K562 (cell line): ENCODE measurements at regions not wholly inside any gene's neighbourhood (a gene's known extent, or its start where the extent isn't known, plus 50 kb on each side); places are given as distances from the start of the nearest gene placed in this dataset.

Experiments
- ATAC-seq: fragments of 200-7000 bp; cut with Tn5 transposase; 3 replicates; pipeline ENCODE4 v1.9.1; 2020; ENCODE audit warnings: moderate library complexity
- BruUV-seq: library from RNA; stranded (reverse); fragments of 400-500 nt; replicated peaks from 2 replicates; lab custom pipeline; 2021; lab: Mats Ljungman, UMichigan
- CTCF ChIA-PET: fragments of 300-600 bp; formaldehyde crosslinking; extraction: SDS; loops from one replicate; lab custom pipeline; 2021; ENCODE audit warnings: low intra/inter-chr PET ratio; lab: Yijun Ruan, JAX
- POLR2A ChIA-PET: fragments of 300-600, 350-650 bp; sonication (Branson Sonifier 250); formaldehyde crosslinking; extraction: SDS; loops from one replicate; lab custom pipeline; 2021; ENCODE audit warnings: antibody characterized with exemption, inconsistent platforms; lab: Yijun Ruan, JAX
- DNase-seq, 4 experiments: peaks; one replicate each; pipeline versions ENCODE4 v3.0.0 to v3.0.0-alpha.2; 2011 to 2018; ENCODE audit warnings: low spot score in 3 of 4, mixed read lengths in 3 of 4; ENCODE audit errors: extremely low read depth in 1 of 4
- FAIRE-seq: peaks from 2 replicates; lab custom pipeline; 2011; peaks lifted over from hg19 to GRCh38; lab: Jason Lieb, UNC
- H2AFZ ChIP-seq: 2 replicates; pipeline ENCODE4 v1.6.0; 2011; ENCODE audit warnings: low read depth, low read length, control low read depth, inconsistent platforms
- H3K27ac ChIP-seq: fragments of 200-600 bp; 3 replicates; pipeline ENCODE4 v1.8.0; 2011; ENCODE audit warnings: low read depth, mild to moderate bottlenecking, control low read depth, inconsistent platforms, low read length, moderate library complexity, mixed read lengths; ENCODE audit errors: extremely low read depth
- H3K27me3 ChIP-seq, 2 experiments: fragments of 300-600 bp in 1 of 2; 2 replicates in 1 of 2; 3 replicates in 1 of 2; pipeline versions ENCODE4 v1.6.0 to v1.8.0; 2011; ENCODE audit warnings: inconsistent platforms in 2 of 2, low read length in 2 of 2, mild to moderate bottlenecking in 1 of 2, mixed read lengths in 1 of 2, moderate library complexity in 1 of 2; ENCODE audit not compliant: control insufficient read depth in 2 of 2, insufficient read depth in 2 of 2
- H3K36me3 ChIP-seq: fragments of 300-600 bp; 3 replicates; pipeline ENCODE4 v1.8.0; 2011; ENCODE audit warnings: mild to moderate bottlenecking, low read length, inconsistent platforms; ENCODE audit not compliant: control insufficient read depth, insufficient read depth
- H3K4me1 ChIP-seq, 2 experiments: fragments of 200-600 bp in 1 of 2; replicated peaks in 1 of 2; 2 replicates in 1 of 2; 3 replicates in 1 of 2; pipeline versions ENCODE4 v1.5.1 to v1.8.0; 2011; ENCODE audit warnings: inconsistent platforms in 2 of 2, low read length in 2 of 2, mild to moderate bottlenecking in 1 of 2, mixed read lengths in 1 of 2, moderate library complexity in 1 of 2; ENCODE audit not compliant: control insufficient read depth in 2 of 2, insufficient read depth in 2 of 2
- H3K4me2 ChIP-seq: 2 replicates; pipeline ENCODE4 v1.6.1; 2011; ENCODE audit warnings: low read length, control low read depth, inconsistent platforms, mixed read lengths; ENCODE audit not compliant: insufficient read depth
- H3K4me3 ChIP-seq: fragments of 200-600 bp; sonication (generic), shearing (Covaris generic); 2 replicates; pipeline ENCODE4 v1.5.1; 2016; ENCODE audit warnings: control low read depth, inconsistent platforms
- H3K79me2 ChIP-seq: fragments of 200-600 bp; 3 replicates; pipeline ENCODE4 v1.8.0; 2011; ENCODE audit warnings: low read length, inconsistent platforms; ENCODE audit not compliant: control insufficient read depth, insufficient read depth
- H3K9ac ChIP-seq, 2 experiments: 2 replicates each; pipeline versions ENCODE4 v1.6.0 to v1.6.1; 2011; ENCODE audit warnings: low read depth in 2 of 2, low read length in 2 of 2, control low read depth in 1 of 2, inconsistent platforms in 1 of 2, mild to moderate bottlenecking in 1 of 2, mixed read lengths in 1 of 2; ENCODE audit not compliant: insufficient read depth in 1 of 2
- H3K9me1 ChIP-seq: one replicate; pipeline ENCODE4 v1.6.0; 2011; ENCODE audit warnings: inconsistent platforms, mild to moderate bottlenecking, low read length, moderate library complexity; ENCODE audit not compliant: control insufficient read depth, insufficient read depth
- H3K9me3 ChIP-seq: replicated peaks from 2 replicates; pipeline ENCODE4 v1.5.1; 2011; ENCODE audit warnings: low read depth, low read length, inconsistent platforms; ENCODE audit not compliant: control insufficient read depth, insufficient read depth
- H4K20me1 ChIP-seq: replicated peaks from 2 replicates; pipeline ENCODE4 v1.6.1; 2011; ENCODE audit warnings: low read length, inconsistent platforms, mixed read lengths; ENCODE audit not compliant: control insufficient read depth, insufficient read depth
- CEBPZ ChIP-seq: fragments of 150-350 bp; IDR thresholded peaks from 2 replicates; pipeline ENCODE4 v1.6.1; 2014; ENCODE audit warnings: low read depth, mild to moderate bottlenecking, low read length, borderline replicate concordance
- ELK3 ChIP-seq: fragments of 450-650 bp; formaldehyde crosslinking; IDR thresholded peaks from 2 replicates; pipeline ENCODE4 v1.4.0; 2020; ENCODE audit warnings: mild to moderate bottlenecking
- HMG20A ChIP-seq: fragments of 450-650 bp; formaldehyde crosslinking; conservative IDR thresholded peaks from 2 replicates; pipeline ENCODE4 v1.4.0; 2020; ENCODE audit warnings: mild to moderate bottlenecking, mixed read lengths
- HSF4 ChIP-seq: fragments of 250-450 bp; sonication (Bioruptor Pico); IDR thresholded peaks from 2 replicates; pipeline ENCODE4 v2.1.2; 2022; ENCODE audit warnings: mild to moderate bottlenecking, moderate library complexity, borderline replicate concordance
- MCM5 ChIP-seq: fragments of 450-650 bp; IDR thresholded peaks from 2 replicates; pipeline ENCODE4 v1.6.1; 2016; ENCODE audit warnings: low read depth
- MEIS2 ChIP-seq: fragments of 450-650 bp; IDR thresholded peaks from 2 replicates; pipeline ENCODE4 v1.6.1; 2014; ENCODE audit warnings: mild to moderate bottlenecking; ENCODE audit not compliant: partially characterized antibody
- MYC ChIP-seq, 2 experiments: fragments of 250-450 bp in 1 of 2; sonication (Bioruptor Pico) in 1 of 2; IDR thresholded peaks; 2 replicates each; pipeline versions ENCODE4 v1.5.1 to v1.6.1; 2012 to 2021; ENCODE audit warnings: low read depth in 2 of 2, borderline replicate concordance in 1 of 2, improper control_type of control experiment in 1 of 2, low read length in 1 of 2, mild to moderate bottlenecking in 1 of 2, moderate library complexity in 1 of 2
- NR2C1 ChIP-seq, 2 experiments: fragments of 450-650 bp; IDR thresholded peaks; 2 replicates each; pipeline ENCODE4 v1.6.1; 2017; ENCODE audit warnings: mild to moderate bottlenecking in 2 of 2, antibody characterized with exemption in 1 of 2, inconsistent platforms in 1 of 2, missing compliant biosample characterization in 1 of 2, missing genetic modification characterization in 1 of 2
- PHF20 ChIP-seq: fragments of 450-650 bp; IDR thresholded peaks from 2 replicates; pipeline ENCODE4 v1.6.1; 2018; ENCODE audit not compliant: partially characterized antibody
- SMARCA5 ChIP-seq: fragments of 450-650 bp; IDR thresholded peaks from 2 replicates; pipeline ENCODE4 v1.6.1; 2016
- SPI1 ChIP-seq: IDR thresholded peaks from 2 replicates; pipeline ENCODE4 v1.6.1; 2011; ENCODE audit warnings: low read depth, low read length, control low read depth, borderline replicate concordance
- WHSC1 ChIP-seq: IDR thresholded peaks from one replicate; pipeline ENCODE4 v1.6.1; 2012; ENCODE audit warnings: low read length, control low read depth, inconsistent platforms
- ZC3H4 ChIP-seq: sonication (generic); formaldehyde crosslinking; IDR thresholded peaks from 2 replicates; pipeline ENCODE4 v1.9.0; 2021; ENCODE audit warnings: missing genetic modification reagents, borderline replicate concordance
- ZNF124 ChIP-seq: sonication (generic); formaldehyde crosslinking; IDR thresholded peaks from 2 replicates; pipeline ENCODE4 v1.8.1; 2022; ENCODE audit warnings: missing genetic modification reagents
- ZNF146 ChIP-seq: IDR thresholded peaks from one replicate; pipeline ENCODE4 v1.6.1; 2018; ENCODE audit warnings: missing compliant biosample characterization; ENCODE audit not compliant: unreplicated experiment
- WGBS: fragments of 100-300 bp; shearing (Covaris generic); methylation state at CpG from one replicate; pipeline ENCODE4 v1.1.6; 2016; ENCODE audit warnings: low coverage, mixed read lengths; ENCODE audit not compliant: insufficient coverage; ENCODE audit errors: missing lambda C conversion rate; 5-methylcytosine and 5-hydroxymethylcytosine counted together
- in situ Hi-C: fragments of 300-500 bp; cut with MboI; formaldehyde crosslinking; loops from 4 replicates; pipeline ENCODE4 v1.15.0; 2018; ENCODE audit warnings: inconsistent platforms, mixed read lengths
- intact Hi-C: fragments of 100-400 bp; cut with micrococcal nuclease; formaldehyde crosslinking; loops from 2 replicates; pipeline ENCODE4 v1.14.2; 2022
- TF ChIP-seq, protein P1 (sequence below): IDR thresholded peaks from 2 replicates; pipeline ENCODE4 v1.6.1; 2012; ENCODE audit warnings: low read depth, low read length, improper control_type of control experiment, borderline replicate concordance

GRCh38 chr13:81382246-81382645 lies 1041.3 kb upstream of the SPRY2 start:
- WGBS: 10% methylated on average over 1 of the region's 1 CpG
- Histone ChIP-seq H3K79me2 (no peaks in the 10 kb centered on the region), H3K9ac (no peak overlapping the region), H3K9me1 (no peaks in the 10 kb centered on the region), H3K36me3 (no peaks in the 10 kb centered on the region), H4K20me1 (no peaks in the 10 kb centered on the region), H3K27me3 (no peaks in the 10 kb centered on the region), H3K4me3 (no peak overlapping the region), H3K9me3 (no peaks in the 10 kb centered on the region), H2AFZ (no peak overlapping the region), H3K4me1 (no peaks in the 10 kb centered on the region; a peak in 1 of 5 replicates), H3K4me2 (no peak overlapping the region), H3K27ac (no peak overlapping the region)
- TF ChIP-seq ZC3H4 (CRISPR knock-in tag) (no peak), SPI1 (no peak), MEIS2 (no peak), NR2C1 (IDR thresholded peaks at IDR 0.05) (no peak), NR2C1 (tag; IDR thresholded peaks at IDR 0.05) (no peak), PHF20 (no peak), ELK3 (no peak), MCM5 (no peak), CEBPZ (no peak), WHSC1 (no peak), ZNF146 (CRISPR knock-in tag) (no peak), ZNF124 (CRISPR knock-in tag) (no peak), HMG20A (CRISPR knock-in tag) (no peak), SMARCA5 (no peak), MYC (IDR thresholded peaks at IDR 0.05; ENCODE audit: low read depth, low read length) (no peak), MYC (CRISPR knock-in tag; IDR thresholded peaks at IDR 0.05; ENCODE audit: borderline replicate concordance, low read depth) (no peak), HSF4 (no peak)
- TF ChIP-seq, protein P1, sequence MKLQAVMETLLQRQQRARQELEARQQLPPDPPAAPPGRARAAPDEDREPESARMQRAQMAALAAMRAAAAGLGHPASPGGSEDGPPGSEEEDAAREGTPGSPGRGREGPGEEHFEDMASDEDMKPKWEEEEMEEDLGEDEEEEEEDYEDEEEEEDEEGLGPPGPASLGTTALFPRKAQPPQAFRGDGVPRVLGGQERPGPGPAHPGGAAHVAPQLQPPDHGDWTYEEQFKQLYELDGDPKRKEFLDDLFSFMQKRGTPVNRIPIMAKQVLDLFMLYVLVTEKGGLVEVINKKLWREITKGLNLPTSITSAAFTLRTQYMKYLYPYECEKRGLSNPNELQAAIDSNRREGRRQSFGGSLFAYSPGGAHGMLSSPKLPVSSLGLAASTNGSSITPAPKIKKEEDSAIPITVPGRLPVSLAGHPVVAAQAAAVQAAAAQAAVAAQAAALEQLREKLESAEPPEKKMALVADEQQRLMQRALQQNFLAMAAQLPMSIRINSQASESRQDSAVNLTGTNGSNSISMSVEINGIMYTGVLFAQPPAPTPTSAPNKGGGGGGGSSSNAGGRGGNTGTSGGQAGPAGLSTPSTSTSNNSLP: no peak
- intact Hi-C loops: no loop called here
- no TSS peak for BruUV-seq
- 0 out of 3 replicates have a peak, but pooled peaks have one; percentile 31 for ATAC-seq
- ChIA-PET POLR2A (interaction anchor here (0.7 kb wide), 1 partner anchor 42 kb away, joined by 3 read pairs; no protein-coding TSS in a partner anchor), CTCF (no interaction called here)
- in situ Hi-C loops: no loop called here
- no peak for DNase-seq
- FAIRE-seq: no peak
